ENCODE measurements at regions not wholly inside any gene's neighbourhood (a gene's known extent, or its start where the extent isn't known, plus 50 kb on each side); places are given as distances from the start of the nearest gene placed in this dataset.

- TF ChIP-seq CTCF (IDR thresholded peaks at IDR 0.05), result no peak
- no peak for TF ChIP-seq POLR2A (IDR thresholded peaks at IDR 0.05)
Measured at GRCh38 chr4:111701102-111701501, 444.2 kb upstream of the FAM241A start.
